ENCODE measurements at regions not wholly inside any gene's neighbourhood (a gene's known extent, or its start where the extent isn't known, plus 50 kb on each side); places are given as distances from the start of the nearest gene placed in this dataset.
"Not testable (repeated sequence)": the region's sequence is repeated elsewhere in the genome, so short reads cannot be mapped to it uniquely, and the experiment has no call there.

- DNase-seq: no peak
Observed at GRCh38 chr4:116005037-116005805, 891.8 kb upstream of the NDST4 start.

GRCh38 chr4:116001291-116001690 is 887.9 kb upstream of the NDST4 start:
- no peak for DNase-seq

DNA sequence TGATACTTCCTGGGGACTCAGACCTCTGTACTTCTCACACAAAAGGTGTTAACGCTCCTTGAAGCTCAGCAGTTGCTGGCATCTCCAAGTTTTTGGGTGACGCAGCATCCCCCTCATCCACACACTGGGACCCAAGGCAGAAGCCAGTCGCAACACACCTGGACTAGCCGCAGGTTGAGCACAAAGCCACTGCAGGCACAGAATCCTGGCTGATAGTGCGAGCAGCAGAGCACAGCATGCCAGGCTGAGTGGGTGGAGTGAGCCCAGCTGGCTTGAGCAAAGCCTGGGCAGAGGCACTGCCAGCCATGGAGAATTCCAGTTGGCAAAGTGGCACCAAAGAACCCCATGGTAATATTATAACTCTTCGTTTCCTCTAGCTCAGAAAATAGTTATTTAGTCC is 873.2 kb upstream of the NDST4 start:
- DNase-seq: no peak

GRCh38 chr4:115975421-115976001 is 862.1 kb upstream of the NDST4 start:
- not testable (repeated sequence) for DNase-seq

DNA sequence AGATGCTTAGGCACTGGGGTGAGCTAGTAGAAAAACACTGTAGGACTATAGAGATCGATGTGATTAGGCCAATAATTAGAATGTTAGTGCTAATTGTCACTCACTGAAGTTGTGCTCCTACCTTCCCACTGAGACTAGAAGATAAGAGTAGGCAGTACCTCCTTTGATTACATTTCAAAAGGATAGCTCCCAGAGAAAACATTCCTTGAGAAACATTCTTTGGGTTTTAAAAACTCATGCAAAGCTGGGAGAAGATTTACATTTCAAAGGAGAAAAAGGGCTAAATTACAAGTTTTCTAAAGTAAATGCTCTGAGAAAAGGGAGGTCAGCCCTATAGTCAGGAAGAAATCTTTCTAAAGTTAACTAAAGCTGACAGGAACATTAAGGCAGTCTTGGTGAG is 860.3 kb upstream of the NDST4 start:
- DNase-seq: no peak

- no peak for DNase-seq
Observed at GRCh38 chr4:115972967-115973366, 859.5 kb upstream of the NDST4 start.

DNA sequence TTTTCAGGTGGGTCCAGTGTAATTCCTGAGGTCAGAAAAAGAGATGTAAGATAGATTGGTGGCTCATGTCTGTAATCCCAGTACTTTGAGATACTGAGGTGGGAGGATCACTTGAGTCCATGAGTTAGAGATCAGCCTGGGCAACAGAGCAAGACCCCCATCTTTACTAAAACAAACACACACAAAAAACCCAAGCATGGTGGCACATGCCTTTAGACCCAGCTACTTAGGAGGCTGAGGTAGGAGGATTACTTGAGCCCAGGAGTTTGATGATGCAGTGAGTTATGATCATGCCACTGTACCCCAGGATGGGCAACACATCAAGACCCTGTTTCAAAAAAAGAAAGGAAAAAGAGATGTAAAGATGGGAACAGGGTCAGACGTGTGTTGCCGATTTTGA is 857.4 kb upstream of the NDST4 start:
- no peak for DNase-seq

GRCh38 chr4:115969756-115970155 is 856.3 kb upstream of the NDST4 start:
- DNase-seq: no peak

DNA sequence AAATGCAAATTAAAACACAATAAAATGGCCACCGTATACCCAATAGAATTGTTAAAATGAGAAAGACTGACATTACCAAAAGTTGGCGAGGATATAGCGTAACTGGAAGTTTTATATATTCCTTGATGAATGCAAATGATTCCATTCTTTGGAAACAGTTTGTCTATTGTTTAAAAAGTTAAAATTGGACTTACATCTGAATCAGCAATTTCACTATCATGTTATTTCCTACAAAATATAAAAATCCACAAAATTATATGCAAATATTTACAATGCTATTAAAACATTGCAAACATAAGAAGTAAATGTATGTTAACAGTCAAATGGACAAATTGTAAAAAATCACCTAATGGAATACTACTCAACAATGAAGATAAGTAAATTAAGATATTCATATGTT is 852.2 kb upstream of the NDST4 start:
- no peak for DNase-seq

DNA sequence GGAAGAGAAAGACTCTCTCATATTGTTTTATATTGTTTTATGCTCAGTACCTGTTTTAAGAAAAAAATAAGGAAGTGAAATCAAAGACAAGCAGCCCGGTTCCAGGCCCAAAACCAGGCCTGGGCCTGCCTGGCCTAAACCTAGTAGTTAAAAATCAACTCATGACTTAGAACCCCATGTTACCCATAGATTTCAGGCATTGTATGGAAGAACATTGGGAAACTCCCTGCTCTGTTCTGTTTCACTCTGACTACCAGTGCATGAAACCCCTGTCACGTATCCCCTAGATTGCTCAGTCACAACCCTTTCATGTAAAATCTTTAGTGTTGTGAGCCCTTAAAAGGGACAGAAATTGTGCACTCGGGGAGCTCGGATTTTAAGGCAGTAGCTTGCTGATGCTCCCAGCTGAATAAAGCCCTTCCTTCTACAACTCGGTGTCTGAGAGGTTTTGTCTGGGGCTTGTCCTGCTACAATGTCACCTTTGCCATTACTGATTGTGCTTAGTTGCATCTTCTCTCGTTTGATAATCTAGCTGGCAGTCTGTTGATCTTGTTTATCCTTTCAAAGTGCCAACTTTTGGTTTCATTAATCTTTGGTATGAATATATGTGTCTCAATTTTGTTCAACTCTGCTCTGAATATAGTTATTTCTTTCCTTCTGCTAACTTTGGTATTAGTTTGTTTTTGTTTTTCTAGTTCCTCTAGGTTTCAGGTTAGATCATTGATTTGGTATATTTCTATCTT is 842.8 kb upstream of the NDST4 start:
- DNase-seq: not testable (repeated sequence)

DNA sequence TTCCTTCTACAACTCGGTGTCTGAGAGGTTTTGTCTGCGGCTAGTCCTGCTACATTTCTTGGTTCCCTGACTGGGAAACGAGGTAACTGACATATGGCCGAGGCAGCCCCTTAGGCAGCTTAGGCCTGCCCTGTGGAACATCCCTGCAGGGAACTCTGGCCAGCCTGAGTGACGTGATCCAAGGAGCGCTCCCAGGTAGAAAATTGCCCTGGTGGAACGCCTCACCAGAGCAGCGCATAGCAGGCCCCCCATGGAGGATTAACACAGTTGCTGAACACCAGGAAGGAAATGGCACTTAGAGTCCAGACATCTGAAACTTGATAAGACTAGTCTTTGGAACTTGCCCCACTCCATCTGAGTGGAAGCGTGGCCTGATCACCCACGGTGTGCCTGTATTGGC is 837.4 kb upstream of the NDST4 start:
- DNase-seq: no peak

GRCh38 chr4:115949974-115950743 is 836.7 kb upstream of the NDST4 start:
- DNase-seq: not testable (repeated sequence)

DNA sequence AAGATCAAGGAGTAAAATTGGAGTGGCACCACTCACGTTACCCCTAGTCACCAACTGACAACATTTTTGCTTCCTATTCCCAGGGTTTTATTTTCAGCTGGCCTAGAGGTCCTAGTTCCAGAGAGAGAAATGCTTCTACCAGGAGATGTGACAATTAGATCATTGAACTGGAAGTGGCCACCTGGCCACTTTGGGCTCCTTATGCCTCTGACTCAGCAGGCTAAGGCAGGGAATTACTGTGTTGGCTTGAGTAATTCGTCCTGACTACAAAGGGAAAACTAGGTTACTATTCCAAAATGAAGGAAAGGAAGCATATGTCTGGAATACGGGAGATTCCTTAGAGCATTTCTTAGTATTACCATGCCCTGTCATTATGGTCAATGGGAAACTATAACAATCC is 831.6 kb upstream of the NDST4 start:
- DNase-seq: no peak

DNA sequence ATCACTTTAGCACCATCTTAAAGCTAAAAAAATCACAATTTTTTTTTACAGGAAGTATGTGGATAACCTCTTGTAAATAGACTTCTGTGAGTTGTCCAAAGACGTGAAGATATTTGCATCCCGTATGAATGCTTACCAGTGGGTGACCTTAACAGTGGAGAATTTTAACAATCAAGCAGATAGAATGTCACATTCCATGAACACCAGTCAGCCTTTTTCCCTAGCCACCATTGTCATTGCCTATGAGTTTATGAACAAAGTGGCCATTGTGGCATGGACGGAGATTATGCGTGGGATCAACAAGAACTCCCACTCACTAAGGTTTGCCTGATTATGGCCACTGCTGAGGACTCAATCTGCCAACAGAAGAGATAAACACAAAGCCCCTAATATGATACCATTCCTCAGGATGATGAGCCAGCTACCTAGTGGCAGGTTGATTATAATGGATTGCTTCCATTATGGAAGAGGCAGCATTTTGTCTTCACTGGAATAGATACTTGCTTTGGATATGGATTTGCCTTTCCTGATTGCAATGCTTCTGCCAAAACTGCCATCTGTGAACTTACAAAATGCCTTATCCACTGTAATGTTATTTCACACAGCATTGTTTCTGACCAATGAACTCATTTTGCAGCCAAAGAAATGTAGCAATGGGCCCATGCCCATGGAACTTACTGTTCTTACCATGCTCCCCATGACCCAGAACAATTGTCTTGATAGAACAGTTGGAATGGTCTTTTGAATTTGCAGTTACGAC is 830.9 kb upstream of the NDST4 start:
- DNase-seq: no peak

DNA sequence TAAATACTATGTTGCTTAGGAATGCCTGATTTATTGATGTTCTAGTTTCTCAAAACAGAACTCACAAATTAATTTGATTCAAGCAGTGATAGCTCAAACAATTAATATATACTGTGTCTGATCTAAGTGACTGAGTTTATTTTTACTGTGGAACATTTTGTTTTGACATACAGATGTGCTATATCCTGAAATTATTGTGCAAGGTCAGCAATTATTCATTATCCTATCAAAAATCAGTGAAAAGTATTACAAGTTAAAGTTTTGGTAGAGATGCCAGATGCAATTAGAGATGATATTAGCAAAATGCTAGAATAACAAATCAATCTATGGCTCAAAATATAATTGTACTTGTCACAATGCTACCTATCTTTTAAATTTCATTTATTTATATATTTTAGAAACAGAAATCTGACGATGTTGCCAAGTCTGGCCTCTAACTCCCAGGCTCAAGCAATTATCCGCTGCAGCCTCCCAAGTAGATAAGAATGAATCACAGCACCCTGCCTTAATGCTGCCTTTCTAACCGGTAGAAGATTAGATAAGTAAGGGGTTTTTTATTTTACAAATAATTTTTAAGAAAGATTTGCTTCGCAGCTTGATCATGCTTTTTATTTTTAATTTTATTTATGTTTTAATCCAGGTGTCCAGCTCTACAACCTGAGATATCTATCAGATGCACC is 825.5 kb upstream of the NDST4 start:
- DNase-seq: no peak

DNA sequence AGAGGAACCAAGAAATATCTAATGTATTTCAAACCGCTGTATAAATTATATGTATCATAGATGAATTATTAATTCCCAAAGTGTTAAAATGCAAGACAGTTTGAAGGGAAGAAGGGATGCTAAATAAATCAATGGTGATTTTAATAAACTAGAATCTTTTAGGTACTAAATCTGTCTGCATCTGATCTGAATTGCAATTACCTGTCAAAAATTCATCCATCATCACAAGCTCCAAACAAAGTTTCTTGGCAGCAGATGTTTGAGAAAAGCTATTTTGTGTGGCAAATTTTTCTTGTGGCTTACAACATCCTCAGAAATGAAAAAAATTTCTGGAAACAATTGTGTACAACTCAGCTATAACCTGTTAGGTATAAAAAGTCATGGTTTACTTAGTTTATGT is 816.0 kb upstream of the NDST4 start:
- no peak for DNase-seq

- DNase-seq: no peak
Observed at GRCh38 chr4:115927382-115927781, 814.0 kb upstream of the NDST4 start.

GRCh38 chr4:115923152-115923551 is 809.7 kb upstream of the NDST4 start:
- no peak for DNase-seq

GRCh38 chr4:115920637-115921036 is 807.2 kb upstream of the NDST4 start:
- DNase-seq: no peak

DNA sequence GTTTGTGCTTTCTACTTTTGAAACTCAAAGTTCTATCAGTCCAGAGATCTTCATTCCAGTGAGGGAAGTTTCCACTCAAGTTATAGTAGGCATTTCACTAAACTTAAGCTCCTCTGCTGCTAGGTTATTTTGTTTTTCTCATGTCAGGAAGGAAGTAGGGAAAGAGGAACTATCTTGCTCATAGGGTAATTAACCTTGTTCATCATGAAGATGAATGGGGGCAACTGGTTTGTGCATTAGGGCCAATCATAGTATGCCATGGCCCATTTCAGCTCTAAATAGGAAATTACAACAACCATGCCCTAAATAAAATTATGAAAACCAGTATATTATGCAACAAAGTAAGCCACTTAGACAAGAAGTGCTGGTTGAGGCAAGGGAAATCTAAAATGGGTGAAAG is 804.7 kb upstream of the NDST4 start:
- no peak for DNase-seq

GRCh38 chr4:115906428-115906827 is 793.0 kb upstream of the NDST4 start:
- no peak for DNase-seq

- DNase-seq: no peak
Observed at GRCh38 chr4:115883847-115884246, 770.4 kb upstream of the NDST4 start.

Measured in NCI-H187 treated with DMSO at 0.1 percent for 48 hours (cell line).